HepG2 (cell line): ENCODE measurements at regions not wholly inside any gene's neighbourhood (a gene's known extent, or its start where the extent isn't known, plus 50 kb on each side); places are given as distances from the start of the nearest gene placed in this dataset.
A peak's percentile ranks its signal among the peaks of the same experiment; 100 is the strongest.
"Not testable (repeated sequence)": the region's sequence is repeated elsewhere in the genome, so short reads cannot be mapped to it uniquely, and the experiment has no call there.

ENCODE experiments used
- ATAC-seq: fragments of 200-7000 bp; cut with Tn5 transposase; 3 replicates; pipeline ENCODE4 v1.9.1; 2020; ENCODE audit warnings: mild to moderate bottlenecking, moderate library complexity
- BruUV-seq: library from RNA; stranded (reverse); fragments of 400-500 nt; replicated peaks from 2 replicates; lab custom pipeline; 2021; lab: Mats Ljungman, UMichigan
- CTCF ChIA-PET: fragments of 300-600 bp; formaldehyde crosslinking; extraction: SDS; loops from one replicate; lab custom pipeline; 2021; ENCODE audit warnings: low total read pairs, inconsistent platforms, low intra/inter-chr PET ratio; lab: Yijun Ruan, JAX
- POLR2A ChIA-PET: fragments of 350-600 bp; sonication (Branson Sonifier 250); formaldehyde crosslinking; loops from one replicate; lab custom pipeline; 2020; ENCODE audit warnings: antibody characterized with exemption, inconsistent platforms; lab: Yijun Ruan, JAX
- DNase-seq: peaks from one replicate; pipeline ENCODE4 v3.0.0-alpha.2; 2015; ENCODE audit warnings: low spot score
- FAIRE-seq: peaks from 3 replicates; lab custom pipeline; 2011; peaks lifted over from hg19 to GRCh38; lab: Jason Lieb, UNC
- H2AFZ ChIP-seq: one replicate; pipeline ENCODE4 v1.6.1; 2011; ENCODE audit warnings: low read length, inconsistent platforms
- H3K27ac ChIP-seq: fragments of 300-600 bp; 3 replicates; pipeline ENCODE4 v1.8.0; 2011; ENCODE audit warnings: mixed run types, mild to moderate bottlenecking, mixed read lengths, low read length, inconsistent platforms; ENCODE audit not compliant: insufficient read depth; ENCODE audit errors: extremely low read length
- H3K27me3 ChIP-seq, 2 experiments: fragments of 200-600 bp in 1 of 2; 2 replicates in 1 of 2; 3 replicates in 1 of 2; pipeline versions ENCODE4 v1.6.0 to v1.8.0; 2011; ENCODE audit warnings: low read length in 2 of 2, mild to moderate bottlenecking in 2 of 2, moderate library complexity in 2 of 2, inconsistent platforms in 1 of 2; ENCODE audit not compliant: insufficient read depth in 2 of 2, control insufficient read depth in 1 of 2
- H3K36me3 ChIP-seq, 2 experiments: fragments of 200-600 bp in 1 of 2; replicated peaks in 1 of 2; 2 replicates in 1 of 2; 3 replicates in 1 of 2; pipeline versions ENCODE4 v1.5.1 to v1.8.0; 2011; ENCODE audit warnings: low read length in 2 of 2, inconsistent platforms in 1 of 2; ENCODE audit not compliant: insufficient read depth in 2 of 2, control insufficient read depth in 1 of 2
- H3K4me1 ChIP-seq: 2 replicates; pipeline ENCODE4 v1.5.1; 2012; ENCODE audit warnings: low read length, inconsistent platforms; ENCODE audit not compliant: insufficient read depth
- H3K4me2 ChIP-seq: 2 replicates; pipeline ENCODE4 v1.6.0; 2011; ENCODE audit warnings: low read depth, low read length, inconsistent platforms
- H3K4me3 ChIP-seq, 3 experiments: fragments of 200-600 bp in 1 of 3; sonication (generic), shearing (Covaris generic) in 1 of 3; replicated peaks in 1 of 3; 2 replicates each; pipeline ENCODE4 v1.5.1; 2011 to 2016; ENCODE audit warnings: low read length in 3 of 3, inconsistent platforms in 2 of 3, low read depth in 2 of 3, mild to moderate bottlenecking in 2 of 3, control low read depth in 1 of 3, mixed read lengths in 1 of 3; ENCODE audit not compliant: insufficient read depth in 1 of 3
- H3K79me2 ChIP-seq: one replicate; pipeline ENCODE4 v1.6.1; 2011; ENCODE audit warnings: low read length, inconsistent platforms; ENCODE audit not compliant: insufficient read depth
- H3K9ac ChIP-seq: 2 replicates; pipeline ENCODE4 v1.6.0; 2011; ENCODE audit warnings: mild to moderate bottlenecking, low read depth, low read length, inconsistent platforms; ENCODE audit not compliant: insufficient read depth
- H3K9me3 ChIP-seq: 2 replicates; pipeline ENCODE4 v1.5.1; 2012; ENCODE audit warnings: mild to moderate bottlenecking, low read length
- H4K20me1 ChIP-seq: 2 replicates; pipeline ENCODE4 v1.6.0; 2011; ENCODE audit warnings: inconsistent platforms, mild to moderate bottlenecking, low read length, moderate library complexity; ENCODE audit not compliant: insufficient read depth
- MAZ ChIP-seq, 2 experiments: sonication (generic) in 1 of 2; formaldehyde crosslinking in 1 of 2; IDR thresholded peaks; 2 replicates each; pipeline versions ENCODE4 v1.5.0 to v1.6.1; 2012 to 2020; ENCODE audit warnings: low read depth in 2 of 2, mild to moderate bottlenecking in 2 of 2, borderline replicate concordance in 1 of 2, improper control_type of control experiment in 1 of 2, low read length in 1 of 2, missing genetic modification reagents in 1 of 2, moderate library complexity in 1 of 2
- ZNF282 ChIP-seq: fragments of 450-650 bp; IDR thresholded peaks from 2 replicates; pipeline ENCODE4 v1.6.1; 2018; ENCODE audit not compliant: partially characterized antibody
- ZNF691 ChIP-seq: sonication (generic); formaldehyde crosslinking; IDR thresholded peaks from 2 replicates; pipeline ENCODE4 v1.4.0; 2020; ENCODE audit warnings: missing genetic modification reagents, low read depth, mild to moderate bottlenecking, borderline replicate concordance
- WGBS: methylation state at CpG from one replicate; pipeline ENCODE4 v1.1.6; 2017; ENCODE audit warnings: low lambda C conversion rate; 5-methylcytosine and 5-hydroxymethylcytosine counted together
- in situ Hi-C: cut with HindIII; loops from 2 replicates; pipeline ENCODE4 v1.10.0; 2017; ENCODE audit warnings: low pct_unique_long_range_greater_than_20kb; ENCODE audit not compliant: extremely low pct_ligation_motif_present
- intact Hi-C: fragments of 100-400 bp; cut with micrococcal nuclease; formaldehyde crosslinking; loops from one replicate; pipeline ENCODE4 v1.10.0; 2022; ENCODE audit not compliant: unreplicated experiment
- TF ChIP-seq, protein P1 (sequence below): sonication (generic); formaldehyde crosslinking; IDR thresholded peaks from 2 replicates; pipeline ENCODE4 v1.5.0; 2020; ENCODE audit warnings: missing genetic modification reagents

DNA sequence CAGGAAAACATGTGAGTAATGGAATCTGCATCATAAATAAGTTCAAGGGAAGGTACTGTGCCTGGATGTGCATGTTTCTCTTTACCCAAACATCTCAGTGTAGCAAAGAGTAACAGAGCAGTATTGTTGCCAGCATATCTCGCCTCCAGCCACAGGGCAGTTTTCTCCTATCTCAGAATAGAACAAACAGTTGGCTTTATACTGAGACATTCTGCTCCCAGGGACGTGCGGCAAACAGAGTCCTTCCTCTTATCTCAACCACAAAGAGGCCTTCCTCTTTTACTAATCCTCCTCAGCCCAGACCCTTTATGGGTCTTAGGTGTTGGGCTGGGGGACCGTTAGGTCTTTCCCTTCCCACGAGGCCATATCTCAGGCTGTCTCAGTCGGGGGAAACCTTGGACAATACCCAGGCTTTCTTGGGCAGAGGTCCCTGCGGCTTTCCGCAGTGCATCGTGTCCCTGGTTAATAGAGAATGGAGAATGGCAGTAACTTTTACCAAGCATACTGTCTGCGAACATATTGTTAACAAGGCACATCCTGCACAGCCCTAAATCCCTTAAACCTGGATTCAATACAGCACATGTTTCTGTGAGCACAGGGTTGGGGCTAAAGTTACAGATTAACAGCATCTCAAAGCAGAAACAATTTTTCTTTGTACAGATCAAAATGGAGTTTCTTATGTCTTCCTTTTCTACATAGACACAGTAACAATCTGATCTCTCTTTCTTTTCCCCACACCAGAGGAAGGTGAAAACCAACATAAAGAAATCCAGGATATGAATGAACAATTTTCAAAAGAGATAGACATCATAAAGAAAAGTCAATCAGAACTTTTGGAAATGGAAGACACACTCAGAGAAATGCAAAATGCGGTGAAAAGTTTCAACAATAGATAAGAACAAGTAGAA, 181.9 kb upstream of the KYNU start:
- H3K79me2 ChIP-seq, in situ Hi-C loops, H3K9me3 ChIP-seq, H3K36me3 ChIP-seq, H4K20me1 ChIP-seq, CTCF ChIA-PET, H3K27ac ChIP-seq, H3K27me3 ChIP-seq, POLR2A ChIA-PET, intact Hi-C loops, H3K9ac ChIP-seq, FAIRE-seq, H2AFZ ChIP-seq, BruUV-seq: not testable (repeated sequence)
- ATAC-seq: peak; percentile 86
- 13% methylated on average over 11 of the region's 11 CpGs for WGBS
- peak; percentile 10 for DNase-seq
- TF ChIP-seq, protein P1, sequence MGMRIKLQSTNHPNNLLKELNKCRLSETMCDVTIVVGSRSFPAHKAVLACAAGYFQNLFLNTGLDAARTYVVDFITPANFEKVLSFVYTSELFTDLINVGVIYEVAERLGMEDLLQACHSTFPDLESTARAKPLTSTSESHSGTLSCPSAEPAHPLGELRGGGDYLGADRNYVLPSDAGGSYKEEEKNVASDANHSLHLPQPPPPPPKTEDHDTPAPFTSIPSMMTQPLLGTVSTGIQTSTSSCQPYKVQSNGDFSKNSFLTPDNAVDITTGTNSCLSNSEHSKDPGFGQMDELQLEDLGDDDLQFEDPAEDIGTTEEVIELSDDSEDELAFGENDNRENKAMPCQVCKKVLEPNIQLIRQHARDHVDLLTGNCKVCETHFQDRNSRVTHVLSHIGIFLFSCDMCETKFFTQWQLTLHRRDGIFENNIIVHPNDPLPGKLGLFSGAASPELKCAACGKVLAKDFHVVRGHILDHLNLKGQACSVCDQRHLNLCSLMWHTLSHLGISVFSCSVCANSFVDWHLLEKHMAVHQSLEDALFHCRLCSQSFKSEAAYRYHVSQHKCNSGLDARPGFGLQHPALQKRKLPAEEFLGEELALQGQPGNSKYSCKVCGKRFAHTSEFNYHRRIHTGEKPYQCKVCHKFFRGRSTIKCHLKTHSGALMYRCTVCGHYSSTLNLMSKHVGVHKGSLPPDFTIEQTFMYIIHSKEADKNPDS (CRISPR knock-in tag): 0 out of 2 replicates have a peak, but pooled peaks have one; percentile 37
- peak overlapping the region; percentile 58 for H3K4me2 ChIP-seq
- peaks cover 19% of the 10 kb centered on the region for H3K4me1 ChIP-seq
- H3K4me3 ChIP-seq: peak overlapping the region in 1 of 3 experiments; percentile 26; a peak in 1 of 6 replicates

GRCh38 chr2:142694282-142694681, 183.2 kb upstream of the KYNU start:
- Histone ChIP-seq H3K36me3 (no peaks in the 10 kb centered on the region), H3K4me3 (no peak overlapping the region), H3K27ac (no peak overlapping the region), H3K79me2 (no peaks in the 10 kb centered on the region), H3K4me1 (peaks cover 19% of the 10 kb centered on the region), H4K20me1 (no peaks in the 10 kb centered on the region), H3K9me3 (no peaks in the 10 kb centered on the region), H3K27me3 (no peaks in the 10 kb centered on the region), H2AFZ (no peak overlapping the region), H3K9ac (no peak overlapping the region), H3K4me2 (no peak overlapping the region)
- ATAC-seq (no peak), FAIRE-seq (no peak), DNase-seq (no peak)
- no TSS peak for BruUV-seq
- 75% methylated on average over 2 of the region's 2 CpGs for WGBS
- intact Hi-C loops: loop anchor here (5.0 kb wide), 1 partner anchor 53 kb away; no protein-coding TSS in a partner anchor
- POLR2A ChIA-PET: no interaction called here
- in situ Hi-C loops: no loop called here
- TF ChIP-seq ZNF282 (no peak), MAZ (IDR thresholded peaks at IDR 0.05; ENCODE audit: borderline replicate concordance, low read depth, low read length) (no peak), MAZ (CRISPR knock-in tag; IDR thresholded peaks at IDR 0.05; ENCODE audit: low read depth) (no peak), ZNF691 (CRISPR knock-in tag) (no peak)
- CTCF ChIA-PET: no interaction called here
